IMR-90 (cell line): ENCODE measurements at regions not wholly inside any gene's neighbourhood (a gene's known extent, or its start where the extent isn't known, plus 50 kb on each side); places are given as distances from the start of the nearest gene placed in this dataset.

Experiments used
- ATAC-seq: fragments of 200-7000 bp; cut with Tn5 transposase; 2 replicates; pipeline ENCODE4 v1.9.1; 2020; ENCODE audit warnings: low read depth, mild to moderate bottlenecking, moderate library complexity
- BruUV-seq: library from RNA; stranded (reverse); fragments of 400-500 nt; replicated peaks from 2 replicates; lab custom pipeline; 2021; lab: Mats Ljungman, UMichigan
- CTCF ChIA-PET: fragments of 300-600 bp; formaldehyde crosslinking; extraction: SDS; loops from one replicate; lab custom pipeline; 2021; ENCODE audit warnings: antibody characterized with exemption; lab: Yijun Ruan, JAX
- POLR2A ChIA-PET: fragments of 300-600 bp; sonication (Branson Sonifier 250); formaldehyde crosslinking; loops from one replicate; lab custom pipeline; 2022; ENCODE audit warnings: antibody characterized with exemption; ENCODE audit not compliant: unreplicated experiment; lab: Charles Lee
- DNase-seq: peaks from one replicate; pipeline ENCODE4 v3.0.0; 2013
- H2AFZ ChIP-seq: replicated peaks from 2 replicates; pipeline ENCODE3; 2013; ENCODE audit warnings: low read length, mild to moderate bottlenecking; ENCODE audit not compliant: poor library complexity
- H2AK5ac ChIP-seq: 2 replicates; pipeline ENCODE4 v1.6.1; 2013; ENCODE audit warnings: low read depth, low read length, inconsistent platforms
- H2AK9ac ChIP-seq: replicated peaks from 2 replicates; pipeline ENCODE3; 2013; ENCODE audit warnings: mild to moderate bottlenecking, low read depth, low read length, moderate library complexity; ENCODE audit not compliant: poor library complexity
- H2BK120ac ChIP-seq: 2 replicates; pipeline ENCODE4 v1.6.1; 2013; ENCODE audit warnings: low read depth, low read length, inconsistent platforms
- H2BK15ac ChIP-seq: 3 replicates; pipeline ENCODE4 v1.6.1; 2013; ENCODE audit warnings: low read depth, low read length, inconsistent platforms
- H2BK20ac ChIP-seq: 2 replicates; pipeline ENCODE4 v1.6.1; 2013; ENCODE audit warnings: low read depth, mild to moderate bottlenecking, inconsistent platforms, low read length, moderate library complexity
- H2BK5ac ChIP-seq: 2 replicates; pipeline ENCODE4 v1.6.1; 2013; ENCODE audit warnings: mild to moderate bottlenecking, low read depth, low read length, inconsistent platforms; ENCODE audit not compliant: poor library complexity, severe bottlenecking
- H3K14ac ChIP-seq: replicated peaks from 2 replicates; pipeline ENCODE4 v1.6.1; 2013; ENCODE audit warnings: low read depth, low read length, inconsistent platforms
- H3K18ac ChIP-seq: 2 replicates; pipeline ENCODE4 v1.6.1; 2013; ENCODE audit warnings: low read depth, low read length, control low read depth
- H3K23ac ChIP-seq: 2 replicates; pipeline ENCODE4 v1.6.1; 2013; ENCODE audit warnings: low read depth, low read length, inconsistent platforms
- H3K27ac ChIP-seq: 2 replicates; pipeline ENCODE4 v1.5.1; 2013; ENCODE audit warnings: mild to moderate bottlenecking, control low read depth, low read length; ENCODE audit not compliant: insufficient read depth
- H3K27me3 ChIP-seq: 2 replicates; pipeline ENCODE4 v1.6.1; 2013; ENCODE audit warnings: low read length; ENCODE audit not compliant: control insufficient read depth, insufficient read depth
- H3K36me3 ChIP-seq: 2 replicates; pipeline ENCODE4 v1.6.1; 2013; ENCODE audit warnings: low read length, mixed read lengths; ENCODE audit not compliant: control insufficient read depth, insufficient read depth
- H3K4ac ChIP-seq: 2 replicates; pipeline ENCODE4 v1.6.1; 2013; ENCODE audit warnings: low read depth, low read length, inconsistent platforms
- H3K4me1 ChIP-seq: 2 replicates; pipeline ENCODE4 v1.6.1; 2013; ENCODE audit warnings: low read length, mixed read lengths; ENCODE audit not compliant: control insufficient read depth, insufficient read depth
- H3K4me2 ChIP-seq: 2 replicates; pipeline ENCODE4 v1.6.1; 2013; ENCODE audit warnings: low read depth, mild to moderate bottlenecking, control low read depth, low read length, moderate library complexity
- H3K4me3 ChIP-seq: 2 replicates; pipeline ENCODE4 v1.5.1; 2013; ENCODE audit warnings: low read depth, mild to moderate bottlenecking, control low read depth, low read length, moderate library complexity; ENCODE audit not compliant: insufficient read depth
- H3K56ac ChIP-seq: 2 replicates; pipeline ENCODE4 v1.6.1; 2013; ENCODE audit warnings: low read length, inconsistent platforms; ENCODE audit not compliant: insufficient read depth; ENCODE audit errors: extremely low read depth
- H3K79me1 ChIP-seq, 2 experiments: 2 replicates each; pipeline ENCODE4 v1.6.1; 2013; ENCODE audit warnings: low read length in 2 of 2, inconsistent platforms in 1 of 2, low read depth in 1 of 2
- H3K9ac ChIP-seq: 2 replicates; pipeline ENCODE4 v1.6.1; 2013; ENCODE audit warnings: low read depth, low read length, control low read depth
- H3K9me1 ChIP-seq: 2 replicates; pipeline ENCODE4 v1.6.1; 2013; ENCODE audit warnings: low read length, inconsistent platforms; ENCODE audit not compliant: insufficient read depth
- H3K9me3 ChIP-seq: 2 replicates; pipeline ENCODE4 v1.6.1; 2013; ENCODE audit warnings: low read length; ENCODE audit not compliant: control insufficient read depth, insufficient read depth
- H4K20me1 ChIP-seq: 2 replicates; pipeline ENCODE4 v1.6.1; 2013; ENCODE audit warnings: low read length, inconsistent platforms; ENCODE audit not compliant: insufficient read depth
- H4K5ac ChIP-seq: 2 replicates; pipeline ENCODE4 v1.6.1; 2013; ENCODE audit warnings: mild to moderate bottlenecking, low read depth, low read length, control low read depth
- H4K8ac ChIP-seq, 2 experiments: 2 replicates each; pipeline ENCODE4 v1.6.1; 2013; ENCODE audit warnings: low read depth in 2 of 2, low read length in 2 of 2, control low read depth in 1 of 2, inconsistent platforms in 1 of 2
- H4K91ac ChIP-seq: 2 replicates; pipeline ENCODE4 v1.6.1; 2013; ENCODE audit warnings: low read depth, low read length, inconsistent platforms; ENCODE audit not compliant: insufficient read depth
- BHLHE40 ChIP-seq: fragments of 150-350 bp; IDR thresholded peaks from 2 replicates; pipeline ENCODE4 v1.6.1; 2016; ENCODE audit warnings: mild to moderate bottlenecking, low read depth, low read length
- ELK1 ChIP-seq: fragments of 150-350 bp; IDR thresholded peaks from 2 replicates; pipeline ENCODE4 v1.6.1; 2016; ENCODE audit warnings: low read depth, mild to moderate bottlenecking, low read length, moderate library complexity, borderline replicate concordance
- RAD21 ChIP-seq: IDR thresholded peaks from 2 replicates; pipeline ENCODE4 v1.6.1; 2012; ENCODE audit warnings: low read length, improper control_type of control experiment
- RFX5 ChIP-seq: IDR thresholded peaks from 2 replicates; pipeline ENCODE4 v1.8.0; 2012; ENCODE audit warnings: low read depth, mild to moderate bottlenecking, low read length, moderate library complexity
- USF2 ChIP-seq: fragments of 150-350 bp; IDR thresholded peaks from 2 replicates; pipeline ENCODE4 v1.6.1; 2017; ENCODE audit warnings: mild to moderate bottlenecking, antibody characterized with exemption, low read length, low read depth
- WGBS, 2 experiments: methylation state at CpG; one replicate each; pipeline versions ENCODE4 v1.1.5 to v1.1.7; 2013; ENCODE audit warnings: missing lambda C conversion rate in 2 of 2; ENCODE audit not compliant: insufficient read length in 1 of 2; ENCODE audit errors: extremely low coverage in 2 of 2; 5-methylcytosine and 5-hydroxymethylcytosine counted together
- dilution Hi-C: fragments of 300-500 bp; cut with HindIII; formaldehyde crosslinking; loops from one replicate; pipeline ENCODE4 v1.14.3; 2018; ENCODE audit warnings: low sequenced_read_pairs; ENCODE audit not compliant: unreplicated experiment
- in situ Hi-C: fragments of 300-500 bp; cut with MboI; formaldehyde crosslinking; loops from 3 replicates; pipeline ENCODE4 v1.14.3; 2019; ENCODE audit warnings: low sequenced_read_pairs, inconsistent platforms, mixed read lengths
- intact Hi-C: fragments of 100-400 bp; cut with micrococcal nuclease; formaldehyde crosslinking; loops from 2 replicates; pipeline ENCODE4 v1.10.0; 2022

GRCh38 chr4:19689511-19689910 lies 562.2 kb upstream of the SLIT2 start:
- H2AFZ ChIP-seq, result no peak overlapping the region
- H2BK15ac ChIP-seq, result no peak overlapping the region
- no peaks in the 10 kb centered on the region for H4K20me1 ChIP-seq
- no peak overlapping the region for H3K4ac ChIP-seq
- no peak overlapping the region for H2AK5ac ChIP-seq
- H4K5ac ChIP-seq, result no peak overlapping the region
- no peak overlapping the region for H3K56ac ChIP-seq
- ChIA-PET CTCF (interaction anchor here (0.6 kb wide), 1 partner anchor 301 kb away, joined by 7 read pairs; no protein-coding TSS in a partner anchor), POLR2A (interaction anchor here (0.6 kb wide), 1 partner anchor 651 kb away, joined by 4 read pairs; no protein-coding TSS in a partner anchor)
- TF ChIP-seq RFX5 (no peak), ELK1 (no peak), USF2 (no peak), RAD21 (no peak), BHLHE40 (no peak)
- no peak overlapping the region for H3K18ac ChIP-seq
- no peak overlapping the region for H3K23ac ChIP-seq
- H2BK5ac ChIP-seq, result peak overlapping the region; percentile 69
- WGBS, 2 experiments, result no CpG with 5 or more reads among the region's 3 CpGs
- in situ Hi-C loops, result no loop called here
- intact Hi-C loops, result no loop called here
- DNase-seq (peak; percentile 75), ATAC-seq (peak; percentile 72)
- H4K91ac ChIP-seq, result peak overlapping the region; percentile 75; the same call in 1 of the 2 replicates
- no peak overlapping the region for H3K14ac ChIP-seq
- no peak overlapping the region for H2AK9ac ChIP-seq
- no peak overlapping the region for H2BK20ac ChIP-seq
- H3K27me3 ChIP-seq, result no peaks in the 10 kb centered on the region
- no peak overlapping the region; the same call in 1 of the 2 replicates for H3K4me3 ChIP-seq
- H2BK120ac ChIP-seq, result peak overlapping the region; percentile 88; the same call in 1 of the 2 replicates
- H3K79me1 ChIP-seq, result no peaks in the 10 kb centered on the region
- no peak overlapping the region for H3K9ac ChIP-seq
- dilution Hi-C loops, result no loop called here
- H3K36me3 ChIP-seq, result no peaks in the 10 kb centered on the region
- BruUV-seq, result no TSS peak
- peak overlapping the region; percentile 50; the same call in 1 of the 2 replicates for H3K4me2 ChIP-seq
- H3K27ac ChIP-seq, result no peak overlapping the region
- no peaks in the 10 kb centered on the region for H3K9me3 ChIP-seq
- H3K9me1 ChIP-seq, result no peaks in the 10 kb centered on the region
- H3K4me1 ChIP-seq, result peaks cover 5% of the 10 kb centered on the region
- H4K8ac ChIP-seq, result no peak overlapping the region
